HG03442 (cell line): ENCODE measurements at regions not wholly inside any gene's neighbourhood (a gene's known extent, or its start where the extent isn't known, plus 50 kb on each side); places are given as distances from the start of the nearest gene placed in this dataset.

Source experiments
- ATAC-seq: cut with Tn5 transposase; IDR thresholded peaks from one replicate; pipeline ENCODE4 v1.9.1; 2021; ENCODE audit warnings: mild to moderate bottlenecking, moderate library complexity; ENCODE audit not compliant: unreplicated experiment

DNA sequence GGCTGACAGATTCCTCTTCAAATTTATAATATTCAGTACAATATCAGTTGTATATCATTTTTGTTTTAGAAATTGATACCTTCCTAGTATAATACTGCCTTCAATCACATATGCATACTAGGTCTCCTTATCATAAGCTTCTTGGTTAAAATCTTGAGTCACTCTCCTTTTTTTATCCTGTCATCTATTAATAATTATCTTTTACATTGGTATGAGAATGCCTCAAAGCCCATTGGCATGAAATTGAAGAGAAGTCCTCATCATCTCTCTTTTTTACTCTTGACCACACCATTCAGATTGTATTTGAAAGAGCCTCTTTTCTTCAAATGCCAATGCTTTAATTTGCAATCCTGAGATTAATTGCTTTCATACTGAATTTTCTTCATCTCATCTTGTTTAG, 810.3 kb downstream of the BRINP1 start:
- ATAC-seq: no peak

DNA sequence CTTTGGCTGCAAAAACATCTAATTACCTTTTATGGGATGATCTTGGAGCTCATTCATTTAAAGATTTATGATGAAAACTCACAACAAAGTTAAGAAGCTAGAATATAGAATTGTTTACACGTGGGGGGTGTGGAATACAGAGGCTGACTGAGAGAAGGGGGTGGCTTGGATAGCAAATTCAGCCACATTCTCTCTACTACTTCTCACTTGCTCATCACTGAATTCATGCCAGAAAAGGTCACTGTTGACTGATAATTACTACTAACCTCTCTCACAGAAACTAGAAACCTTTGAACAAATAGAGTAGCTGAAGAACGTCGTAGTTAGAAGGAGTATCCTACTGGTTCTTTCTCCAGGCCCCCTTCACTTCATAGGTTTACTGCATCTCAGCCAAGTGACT, 808.2 kb downstream of the BRINP1 start:
- ATAC-seq: no peak

- no peak for ATAC-seq
These were observed 805.6 kb downstream of the BRINP1 start for GRCh38 chr9:118563677-118564076.

DNA sequence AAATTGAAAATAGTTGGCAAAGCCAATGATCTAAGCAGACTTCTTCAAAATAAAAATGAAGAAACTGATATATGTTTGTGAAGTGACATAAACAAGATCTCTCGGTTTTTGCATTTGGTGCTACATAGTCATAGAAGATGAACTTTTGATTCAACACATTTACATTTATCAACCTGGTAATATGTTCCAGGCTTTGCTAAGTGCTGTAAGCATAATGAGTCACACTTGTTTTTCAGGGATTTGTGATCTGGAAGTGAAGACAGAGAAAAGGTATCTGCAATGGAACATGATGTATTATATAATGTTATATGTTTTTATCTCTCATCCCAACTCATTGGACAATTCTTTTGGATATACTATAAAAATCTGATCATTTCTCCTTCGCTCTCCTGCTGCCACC, 801.4 kb downstream of the BRINP1 start:
- no peak for ATAC-seq

GRCh38 chr9:118568704-118569103, 800.5 kb downstream of the BRINP1 start:
- no peak for ATAC-seq

- no peak for ATAC-seq
These were observed 800.1 kb downstream of the BRINP1 start for GRCh38 chr9:118569148-118569547.

GRCh38 chr9:118570066-118570465, 799.2 kb downstream of the BRINP1 start:
- no peak for ATAC-seq

- ATAC-seq: no peak
These were observed 793.7 kb downstream of the BRINP1 start for GRCh38 chr9:118575341-118576070.

DNA sequence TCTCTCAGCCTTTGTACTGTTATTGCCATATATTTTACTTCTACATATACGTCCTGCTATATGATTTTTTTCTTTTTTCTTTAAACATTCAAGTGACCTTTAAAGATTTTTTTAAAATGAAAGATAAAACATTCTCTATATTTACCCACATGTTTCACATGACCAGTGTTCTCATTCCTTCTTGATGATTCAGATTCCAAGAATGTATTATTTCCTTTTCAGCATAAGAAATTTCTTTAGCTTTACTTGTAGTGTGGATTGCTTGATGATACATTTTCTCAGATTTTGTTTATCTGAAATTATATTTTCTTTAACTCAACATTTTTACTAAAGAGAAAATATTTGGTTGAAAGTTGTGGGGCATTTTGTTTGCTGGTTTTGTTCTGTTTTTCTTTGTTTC, 792.1 kb downstream of the BRINP1 start:
- no peak for ATAC-seq

GRCh38 chr9:118578467-118578866, 790.8 kb downstream of the BRINP1 start:
- no peak for ATAC-seq

- no peak for ATAC-seq
These were observed 785.8 kb downstream of the BRINP1 start for GRCh38 chr9:118583414-118583813.

DNA sequence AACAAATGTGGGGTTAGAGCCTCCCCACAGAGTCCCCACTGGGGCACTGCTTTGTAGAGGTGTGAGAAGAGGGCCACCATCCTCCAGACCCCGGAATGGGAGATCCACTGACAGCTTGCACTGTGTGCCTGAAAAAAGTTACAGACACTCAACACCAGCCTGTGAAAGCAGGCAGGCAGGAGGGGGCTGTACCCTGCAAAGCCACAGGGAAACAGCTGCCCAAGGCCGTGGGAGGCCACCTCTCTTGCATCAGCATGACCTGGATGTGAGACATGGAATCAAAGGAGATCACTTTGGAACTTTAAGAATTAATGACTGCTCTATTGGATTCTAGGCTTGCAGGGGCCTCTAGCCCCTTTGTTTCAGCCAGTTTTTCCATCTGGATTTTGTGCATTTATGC, 782.3 kb downstream of the BRINP1 start:
- no peak for ATAC-seq

DNA sequence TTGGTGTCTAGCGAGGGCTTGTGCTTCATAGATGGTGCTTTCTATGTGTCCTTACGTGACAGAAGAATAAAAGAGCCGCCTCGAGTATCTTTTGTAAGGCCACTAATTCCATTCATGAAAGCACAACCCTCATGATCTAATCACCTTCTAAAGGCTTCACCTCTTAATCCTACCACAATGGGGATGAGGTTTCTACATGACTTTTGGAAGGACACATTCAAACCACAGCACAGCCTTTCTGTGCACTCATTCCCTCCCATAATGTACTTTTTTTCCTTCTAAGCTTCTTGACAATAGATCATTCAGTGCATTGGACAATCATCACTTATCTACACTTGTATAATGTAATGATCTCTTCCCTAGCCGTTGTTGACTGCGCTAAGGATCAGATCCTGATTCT, 774.8 kb downstream of the BRINP1 start:
- ATAC-seq: no peak

DNA sequence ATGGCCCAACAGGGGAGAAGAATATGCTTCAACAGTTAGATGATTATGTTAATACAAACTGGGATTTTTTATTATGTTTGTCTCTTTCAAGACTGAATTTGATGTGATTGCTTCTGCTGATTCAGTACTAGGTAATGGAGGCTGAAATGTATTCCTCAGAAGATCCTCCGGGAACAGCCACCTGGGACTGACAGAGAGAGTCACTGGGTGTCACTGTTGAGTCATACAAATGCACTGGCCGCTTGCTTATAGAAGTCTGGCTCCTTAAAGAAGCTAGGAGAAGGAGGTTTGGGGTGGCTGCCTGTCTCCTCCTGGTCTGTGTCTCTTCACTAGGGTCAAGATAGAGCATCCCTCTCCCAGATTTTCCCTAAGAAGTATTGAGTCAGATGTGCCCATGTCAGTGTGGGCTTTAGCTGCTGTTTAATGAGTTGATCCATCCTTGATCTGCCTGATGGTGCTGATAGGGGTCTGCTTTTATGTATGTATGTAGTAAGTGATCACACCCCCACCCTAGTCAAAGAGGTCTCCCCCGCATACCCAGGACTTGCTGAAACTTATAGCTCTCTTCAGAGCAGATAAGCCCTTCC, 773.4 kb downstream of the BRINP1 start:
- ATAC-seq: no peak

GRCh38 chr9:118596374-118597015, 772.7 kb downstream of the BRINP1 start:
- ATAC-seq: no peak

GRCh38 chr9:118606668-118607067, 762.6 kb downstream of the BRINP1 start:
- ATAC-seq: no peak

DNA sequence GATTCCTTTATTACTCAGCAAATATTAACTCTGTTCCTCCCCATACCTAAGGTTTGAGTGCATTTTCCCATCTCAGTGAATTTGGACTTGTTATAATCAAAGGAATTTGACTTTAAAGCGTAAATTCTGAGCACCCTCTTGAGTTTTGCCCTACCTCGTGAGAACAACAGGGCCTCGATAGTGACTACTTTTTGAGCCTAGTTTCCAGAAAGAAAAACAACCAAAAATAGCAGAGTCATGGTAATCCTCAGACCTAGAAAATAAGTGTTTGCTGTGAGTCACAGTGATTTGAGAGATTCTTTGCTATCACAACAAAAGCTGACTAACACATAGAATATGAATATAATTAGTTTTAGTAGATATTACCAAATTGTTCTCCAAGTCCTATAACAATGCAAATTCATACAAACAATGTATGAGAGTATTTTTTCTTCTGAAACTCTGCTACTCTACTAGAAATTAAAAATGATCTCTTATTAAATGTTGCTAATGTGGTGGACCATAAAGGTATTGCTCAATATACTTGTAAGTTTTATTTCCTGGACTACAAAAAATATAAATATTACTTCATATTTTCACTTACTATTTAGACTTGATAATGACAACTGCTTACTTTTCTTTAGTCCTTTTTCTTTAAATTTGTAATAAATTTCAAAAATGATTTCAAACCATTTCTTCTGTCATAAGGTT, 759.7 kb downstream of the BRINP1 start:
- ATAC-seq: no peak

GRCh38 chr9:118612201-118612600, 757.0 kb downstream of the BRINP1 start:
- ATAC-seq: no peak

- no peak for ATAC-seq
These were observed 755.2 kb downstream of the BRINP1 start for GRCh38 chr9:118613996-118614395.

GRCh38 chr9:118618084-118618483, 751.2 kb downstream of the BRINP1 start:
- no peak for ATAC-seq

- ATAC-seq: no peak
These were observed 750.4 kb downstream of the BRINP1 start for GRCh38 chr9:118618849-118619248.

DNA sequence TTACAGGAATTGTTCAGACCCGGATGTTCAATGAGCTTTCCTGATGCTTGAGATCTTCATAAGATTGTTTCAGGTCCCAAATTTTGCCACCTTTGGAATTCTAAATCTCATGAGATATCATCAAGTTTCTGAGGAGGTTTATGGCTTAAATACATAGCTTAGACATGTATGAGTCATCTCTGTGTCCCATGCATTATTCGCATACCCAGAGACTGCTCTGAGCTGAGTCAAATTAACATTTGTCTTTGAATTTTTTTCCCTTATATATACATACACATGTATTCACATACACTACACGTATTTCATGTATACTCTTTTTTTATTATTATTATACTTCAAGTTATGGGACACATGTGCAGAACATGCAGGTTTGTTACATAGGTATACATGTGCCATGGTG, 744.6 kb downstream of the BRINP1 start:
- no peak for ATAC-seq
